GM12878 (cell line): ENCODE measurements at regions not wholly inside any gene's neighbourhood (a gene's known extent, or its start where the extent isn't known, plus 50 kb on each side); places are given as distances from the start of the nearest gene placed in this dataset.

Experiments used
- ATAC-seq: fragments of 200-7000 bp; cut with Tn5 transposase; 3 replicates; pipeline ENCODE4 v1.9.1; 2020; ENCODE audit warnings: mild to moderate bottlenecking, moderate library complexity
- BruUV-seq: library from RNA; stranded (reverse); fragments of 400-500 nt; replicated peaks from 2 replicates; lab custom pipeline; 2021; lab: Mats Ljungman, UMichigan
- CTCF ChIA-PET: fragments of 300-600 bp; sonication (Branson Sonifier 250); formaldehyde crosslinking; extraction: SDS; loops from one replicate; lab custom pipeline; 2021; ENCODE audit warnings: inconsistent platforms; lab: Yijun Ruan, JAX
- POLR2A ChIA-PET: fragments of 350-600 bp; formaldehyde crosslinking; extraction: SDS; loops from one replicate; lab custom pipeline; 2021; ENCODE audit warnings: inconsistent platforms; lab: Charles Lee
- RAD21 ChIA-PET: fragments of 300-600 bp; sonication (Branson Sonifier 250); formaldehyde crosslinking; loops from one replicate; lab custom pipeline; 2023; ENCODE audit warnings: antibody characterized with exemption; ENCODE audit not compliant: unreplicated experiment; lab: Charles Lee
- SMC1A ChIA-PET: fragments of 300-600 bp; sonication (Branson Sonifier 250); formaldehyde crosslinking; loops from one replicate; lab custom pipeline; 2023; ENCODE audit not compliant: unreplicated experiment, uncharacterized antibody; lab: Charles Lee
- DNase-seq: peaks from one replicate; pipeline ENCODE4 v3.0.0-alpha.2; 2011; ENCODE audit warnings: low read depth, low spot score
- FAIRE-seq: peaks from 3 replicates; lab custom pipeline; 2011; peaks lifted over from hg19 to GRCh38; lab: Jason Lieb, UNC
- H2AFZ ChIP-seq: 2 replicates; pipeline ENCODE4 v1.6.0; 2011; ENCODE audit warnings: low read depth, low read length, control low read depth; ENCODE audit not compliant: control insufficient read depth
- H3K27ac ChIP-seq: 2 replicates; pipeline ENCODE4 v1.5.1; 2011; ENCODE audit warnings: control low read depth; ENCODE audit not compliant: control insufficient read depth, insufficient read depth
- H3K27me3 ChIP-seq, 2 experiments: replicated peaks in 1 of 2; 2 replicates each; pipeline versions ENCODE4 v1.6.0 to v1.6.1; 2011; ENCODE audit warnings: low read length in 1 of 2; ENCODE audit not compliant: control insufficient read depth in 2 of 2, insufficient read depth in 2 of 2
- H3K36me3 ChIP-seq, 2 experiments: 2 replicates each; pipeline ENCODE4 v1.5.1; 2011; ENCODE audit warnings: low read length in 1 of 2; ENCODE audit not compliant: control insufficient read depth in 2 of 2, insufficient read depth in 2 of 2
- H3K4me1 ChIP-seq: 2 replicates; pipeline ENCODE4 v1.6.1; 2011; ENCODE audit warnings: mild to moderate bottlenecking, low read length, moderate library complexity, mixed read lengths; ENCODE audit not compliant: control insufficient read depth, insufficient read depth
- H3K4me2 ChIP-seq: 2 replicates; pipeline ENCODE4 v1.6.0; 2011; ENCODE audit warnings: control low read depth; ENCODE audit not compliant: control insufficient read depth, insufficient read depth
- H3K4me3 ChIP-seq: fragments of 200-600 bp; sonication (generic); 2 replicates; pipeline ENCODE4 v1.5.1; 2016
- H3K79me2 ChIP-seq: 2 replicates; pipeline ENCODE4 v1.6.0; 2011; ENCODE audit warnings: low read length; ENCODE audit not compliant: control insufficient read depth, insufficient read depth
- H3K9ac ChIP-seq: 2 replicates; pipeline ENCODE4 v1.8.0; 2011; ENCODE audit warnings: low read length, control low read depth, mixed read lengths; ENCODE audit not compliant: control insufficient read depth, insufficient read depth
- H3K9me3 ChIP-seq: replicated peaks from 3 replicates; pipeline ENCODE4 v1.5.1; 2011; ENCODE audit warnings: mild to moderate bottlenecking, low read length; ENCODE audit not compliant: control insufficient read depth, insufficient read depth
- H4K20me1 ChIP-seq: 2 replicates; pipeline ENCODE4 v1.6.0; 2011; ENCODE audit not compliant: control insufficient read depth, insufficient read depth
- E2F4 ChIP-seq: IDR thresholded peaks from 2 replicates; pipeline ENCODE4 v1.6.1; 2012; ENCODE audit warnings: low read depth, low read length, improper control_type of control experiment
- HCFC1 ChIP-seq: fragments of 150-350 bp; IDR thresholded peaks from 2 replicates; pipeline ENCODE4 v1.6.1; 2014; ENCODE audit warnings: low read length
- KAT2A ChIP-seq: conservative IDR thresholded peaks from 2 replicates; pipeline ENCODE4 v1.6.1; 2011; ENCODE audit warnings: low read depth, low read length; ENCODE audit not compliant: control insufficient read depth
- NFXL1 ChIP-seq: fragments of 450-650 bp; IDR thresholded peaks from 2 replicates; pipeline ENCODE4 v1.6.1; 2017; ENCODE audit warnings: antibody characterized with exemption, mild to moderate bottlenecking, borderline replicate concordance
- RB1 ChIP-seq: fragments of 450-650 bp; formaldehyde crosslinking; IDR thresholded peaks from 2 replicates; pipeline ENCODE4 v1.6.1; 2017; ENCODE audit warnings: mild to moderate bottlenecking, borderline replicate concordance
- SP1 ChIP-seq: IDR thresholded peaks from one replicate; pipeline ENCODE4 v1.6.1; 2011; ENCODE audit warnings: low read depth, low read length
- ZNF217 ChIP-seq: fragments of 450-650 bp; IDR thresholded peaks from 2 replicates; pipeline ENCODE4 v1.6.1; 2017; ENCODE audit warnings: antibody characterized with exemption, mild to moderate bottlenecking
- ZNF384 ChIP-seq: IDR thresholded peaks from 2 replicates; pipeline ENCODE4 v1.6.1; 2012; ENCODE audit warnings: low read depth, mild to moderate bottlenecking, low read length, improper control_type of control experiment, borderline replicate concordance
- ZSCAN29 ChIP-seq: fragments of 450-650 bp; IDR thresholded peaks from 2 replicates; pipeline ENCODE4 v1.6.1; 2017; ENCODE audit warnings: mild to moderate bottlenecking, moderate library complexity
- WGBS: methylation state at CpG from one replicate; pipeline ENCODE4 v1.1.6; 2016; ENCODE audit warnings: low lambda C conversion rate; ENCODE audit not compliant: insufficient replicate concordance, insufficient coverage; ENCODE audit errors: missing lambda C conversion rate; 5-methylcytosine and 5-hydroxymethylcytosine counted together
- in situ Hi-C: fragments of 300-500 bp; cut with MboI; formaldehyde crosslinking; loops from 9 replicates; pipeline ENCODE4 v1.14.3; 2018; ENCODE audit warnings: mixed read lengths
- intact Hi-C: fragments of 100-400 bp; cut with micrococcal nuclease; formaldehyde crosslinking; loops from one replicate; pipeline ENCODE4 v1.14.2; 2022; ENCODE audit not compliant: unreplicated experiment
- TF ChIP-seq, protein P1 (sequence below): IDR thresholded peaks from 2 replicates; pipeline ENCODE4 v1.6.1; 2011; ENCODE audit warnings: mild to moderate bottlenecking, low read depth, low read length, moderate library complexity; ENCODE audit not compliant: insufficient replicate concordance
- TF ChIP-seq, protein P2 (sequence below): fragments of 150-350 bp; IDR thresholded peaks from 2 replicates; pipeline ENCODE4 v1.6.1; 2014; ENCODE audit warnings: mild to moderate bottlenecking, low read depth, low read length
- TF ChIP-seq, protein P3 (sequence below): IDR thresholded peaks from 2 replicates; pipeline ENCODE4 v1.6.1; 2012; ENCODE audit warnings: mild to moderate bottlenecking, low read depth, low read length

- SMC1A ChIA-PET, result interaction anchor here (0.6 to 0.7 kb wide), 2 partner anchors 97 to 534 kb away, joined by 3 read pairs; no protein-coding TSS in a partner anchor
- H3K4me1 ChIP-seq, result no peaks in the 10 kb centered on the region
- DNase-seq, result no peak
- H3K9ac ChIP-seq, result no peak overlapping the region
- no peak overlapping the region for H3K4me3 ChIP-seq
- TF ChIP-seq, protein P1, sequence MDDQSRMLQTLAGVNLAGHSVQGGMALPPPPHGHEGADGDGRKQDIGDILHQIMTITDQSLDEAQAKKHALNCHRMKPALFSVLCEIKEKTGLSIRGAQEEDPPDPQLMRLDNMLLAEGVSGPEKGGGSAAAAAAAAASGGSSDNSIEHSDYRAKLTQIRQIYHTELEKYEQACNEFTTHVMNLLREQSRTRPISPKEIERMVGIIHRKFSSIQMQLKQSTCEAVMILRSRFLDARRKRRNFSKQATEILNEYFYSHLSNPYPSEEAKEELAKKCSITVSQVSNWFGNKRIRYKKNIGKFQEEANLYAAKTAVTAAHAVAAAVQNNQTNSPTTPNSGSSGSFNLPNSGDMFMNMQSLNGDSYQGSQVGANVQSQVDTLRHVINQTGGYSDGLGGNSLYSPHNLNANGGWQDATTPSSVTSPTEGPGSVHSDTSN, result no peak
- TF ChIP-seq, protein P2, sequence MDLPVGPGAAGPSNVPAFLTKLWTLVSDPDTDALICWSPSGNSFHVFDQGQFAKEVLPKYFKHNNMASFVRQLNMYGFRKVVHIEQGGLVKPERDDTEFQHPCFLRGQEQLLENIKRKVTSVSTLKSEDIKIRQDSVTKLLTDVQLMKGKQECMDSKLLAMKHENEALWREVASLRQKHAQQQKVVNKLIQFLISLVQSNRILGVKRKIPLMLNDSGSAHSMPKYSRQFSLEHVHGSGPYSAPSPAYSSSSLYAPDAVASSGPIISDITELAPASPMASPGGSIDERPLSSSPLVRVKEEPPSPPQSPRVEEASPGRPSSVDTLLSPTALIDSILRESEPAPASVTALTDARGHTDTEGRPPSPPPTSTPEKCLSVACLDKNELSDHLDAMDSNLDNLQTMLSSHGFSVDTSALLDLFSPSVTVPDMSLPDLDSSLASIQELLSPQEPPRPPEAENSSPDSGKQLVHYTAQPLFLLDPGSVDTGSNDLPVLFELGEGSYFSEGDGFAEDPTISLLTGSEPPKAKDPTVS, result no peak
- TF ChIP-seq SP1, result no peak
- no peak for TF ChIP-seq RB1
- TF ChIP-seq KAT2A, result no peak
- no peak for TF ChIP-seq ZNF217
- no peak for TF ChIP-seq ZSCAN29
- no peak for TF ChIP-seq NFXL1
- TF ChIP-seq HCFC1, result no peak
- TF ChIP-seq, protein P3, sequence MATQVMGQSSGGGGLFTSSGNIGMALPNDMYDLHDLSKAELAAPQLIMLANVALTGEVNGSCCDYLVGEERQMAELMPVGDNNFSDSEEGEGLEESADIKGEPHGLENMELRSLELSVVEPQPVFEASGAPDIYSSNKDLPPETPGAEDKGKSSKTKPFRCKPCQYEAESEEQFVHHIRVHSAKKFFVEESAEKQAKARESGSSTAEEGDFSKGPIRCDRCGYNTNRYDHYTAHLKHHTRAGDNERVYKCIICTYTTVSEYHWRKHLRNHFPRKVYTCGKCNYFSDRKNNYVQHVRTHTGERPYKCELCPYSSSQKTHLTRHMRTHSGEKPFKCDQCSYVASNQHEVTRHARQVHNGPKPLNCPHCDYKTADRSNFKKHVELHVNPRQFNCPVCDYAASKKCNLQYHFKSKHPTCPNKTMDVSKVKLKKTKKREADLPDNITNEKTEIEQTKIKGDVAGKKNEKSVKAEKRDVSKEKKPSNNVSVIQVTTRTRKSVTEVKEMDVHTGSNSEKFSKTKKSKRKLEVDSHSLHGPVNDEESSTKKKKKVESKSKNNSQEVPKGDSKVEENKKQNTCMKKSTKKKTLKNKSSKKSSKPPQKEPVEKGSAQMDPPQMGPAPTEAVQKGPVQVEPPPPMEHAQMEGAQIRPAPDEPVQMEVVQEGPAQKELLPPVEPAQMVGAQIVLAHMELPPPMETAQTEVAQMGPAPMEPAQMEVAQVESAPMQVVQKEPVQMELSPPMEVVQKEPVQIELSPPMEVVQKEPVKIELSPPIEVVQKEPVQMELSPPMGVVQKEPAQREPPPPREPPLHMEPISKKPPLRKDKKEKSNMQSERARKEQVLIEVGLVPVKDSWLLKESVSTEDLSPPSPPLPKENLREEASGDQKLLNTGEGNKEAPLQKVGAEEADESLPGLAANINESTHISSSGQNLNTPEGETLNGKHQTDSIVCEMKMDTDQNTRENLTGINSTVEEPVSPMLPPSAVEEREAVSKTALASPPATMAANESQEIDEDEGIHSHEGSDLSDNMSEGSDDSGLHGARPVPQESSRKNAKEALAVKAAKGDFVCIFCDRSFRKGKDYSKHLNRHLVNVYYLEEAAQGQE, result no peak
- no peak for TF ChIP-seq ZNF384
- TF ChIP-seq E2F4, result no peak
- TF ChIP-seq, all 136 proteins: peak for 0
- Histone ChIP-seq H2AFZ (no peak overlapping the region), H3K36me3 (no peaks in the 10 kb centered on the region), H3K4me2 (no peak overlapping the region), H4K20me1 (no peaks in the 10 kb centered on the region), H3K79me2 (no peaks in the 10 kb centered on the region), H3K27ac (no peak overlapping the region), H3K27me3 (no peaks in the 10 kb centered on the region), H3K9me3 (no peaks in the 10 kb centered on the region)
- 11% methylated on average over 2 of the region's 2 CpGs for WGBS
- ChIA-PET RAD21 (no interaction called here), CTCF (interaction anchor here (0.8 kb wide), 1 partner anchor 388 kb away, joined by 3 read pairs; no protein-coding TSS in a partner anchor), POLR2A (no interaction called here)
- in situ Hi-C loops, result no loop called here
- no peak for ATAC-seq
- intact Hi-C loops, result no loop called here
- no peak for FAIRE-seq
- BruUV-seq, result no TSS peak
Measured at GRCh38 chr15:55094136-55094535, 102.6 kb downstream of the RSL24D1 start.
